ENCODE measurements at regions not wholly inside any gene's neighbourhood (a gene's known extent, or its start where the extent isn't known, plus 50 kb on each side); places are given as distances from the start of the nearest gene placed in this dataset.

DNA sequence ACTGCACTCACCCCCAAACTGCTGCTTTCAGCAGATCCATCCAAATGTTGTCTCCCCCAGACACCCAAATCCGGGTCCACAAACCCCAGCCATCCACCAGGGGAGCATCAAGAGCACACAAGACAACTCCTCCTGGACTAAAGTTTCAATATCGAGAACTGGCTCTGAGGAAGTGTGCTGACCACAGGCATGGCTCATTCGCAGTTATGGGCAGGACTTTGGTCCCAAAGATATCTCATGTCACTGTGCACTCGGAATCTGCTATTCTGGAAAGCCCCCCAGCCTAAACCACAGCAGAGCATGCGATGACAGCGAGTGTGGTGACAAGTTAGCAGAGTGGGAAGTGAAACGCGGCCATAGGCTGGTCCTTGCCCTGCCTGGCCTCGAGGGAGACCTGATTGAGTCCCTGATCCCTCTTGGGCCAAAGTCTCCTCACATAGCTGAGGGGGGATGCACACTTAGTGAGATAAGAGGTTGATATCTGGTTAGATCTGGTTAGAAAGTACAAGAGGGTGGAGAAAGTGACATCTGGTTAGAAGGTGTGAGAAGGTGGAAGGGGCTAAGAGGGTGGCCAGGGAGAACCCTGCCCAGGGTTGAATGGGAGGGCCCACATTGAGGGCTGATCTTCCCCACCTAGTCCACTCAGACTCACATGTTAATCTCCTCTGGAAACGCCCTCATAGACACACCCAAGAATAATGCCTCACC is 149.7 kb downstream of the MRPL14 start:
- H3K4me3 Mint-ChIP-seq = no peak overlapping the region
- no peaks in the 10 kb centered on the region for H3K36me3 Mint-ChIP-seq
- H3K27ac Mint-ChIP-seq = no peak overlapping the region
- H3K27me3 Mint-ChIP-seq = no peaks in the 10 kb centered on the region
- H3K4me1 Mint-ChIP-seq = no peaks in the 10 kb centered on the region
- H3K9me3 Mint-ChIP-seq = no peaks in the 10 kb centered on the region

GRCh38 chr6:43976706-43977403 is 150.4 kb downstream of the MRPL14 start:
- Mint-ChIP-seq H3K27ac (no peak overlapping the region), H3K27me3 (no peaks in the 10 kb centered on the region), H3K4me3 (no peak overlapping the region), H3K4me1 (no peaks in the 10 kb centered on the region), H3K36me3 (no peaks in the 10 kb centered on the region), H3K9me3 (no peaks in the 10 kb centered on the region)

- Mint-ChIP-seq H3K4me1 (no peaks in the 10 kb centered on the region), H3K9me3 (no peaks in the 10 kb centered on the region), H3K27me3 (no peaks in the 10 kb centered on the region), H3K27ac (no peak overlapping the region), H3K36me3 (no peaks in the 10 kb centered on the region), H3K4me3 (no peak overlapping the region)
These were observed 152.5 kb downstream of the MRPL14 start for GRCh38 chr6:43974643-43975230.

GRCh38 chr6:43973357-43973756 is 153.9 kb downstream of the MRPL14 start:
- H3K36me3 Mint-ChIP-seq = no peaks in the 10 kb centered on the region
- no peaks in the 10 kb centered on the region for H3K9me3 Mint-ChIP-seq
- no peaks in the 10 kb centered on the region for H3K27me3 Mint-ChIP-seq
- no peaks in the 10 kb centered on the region for H3K4me1 Mint-ChIP-seq
- H3K27ac Mint-ChIP-seq = no peak overlapping the region
- H3K4me3 Mint-ChIP-seq = no peak overlapping the region

DNA sequence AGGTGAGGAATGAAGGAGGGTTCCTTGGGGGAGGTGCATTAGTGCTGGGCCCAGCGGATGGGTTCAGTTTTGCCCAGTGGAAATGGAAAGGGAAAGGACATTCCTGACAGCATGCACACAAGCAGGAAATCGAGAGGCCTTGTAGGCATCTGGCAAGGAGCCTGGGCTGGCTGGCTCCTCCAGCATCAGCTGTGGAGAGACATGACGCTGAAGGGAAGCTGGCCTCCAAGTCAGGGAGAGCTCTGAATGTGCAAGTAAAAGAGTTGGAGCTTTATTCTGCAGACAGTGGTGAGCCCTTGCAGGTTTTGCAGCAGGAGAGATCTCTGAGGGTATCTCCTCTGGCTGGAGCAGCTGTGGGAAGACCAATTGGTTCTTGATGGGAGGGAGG is 154.3 kb downstream of the MRPL14 start:
- Mint-ChIP-seq H3K27me3 (no peaks in the 10 kb centered on the region), H3K9me3 (no peaks in the 10 kb centered on the region), H3K36me3 (no peaks in the 10 kb centered on the region), H3K4me1 (no peaks in the 10 kb centered on the region), H3K27ac (no peak overlapping the region), H3K4me3 (no peak overlapping the region)

GRCh38 chr6:43972179-43972912 is 154.9 kb downstream of the MRPL14 start:
- no peak overlapping the region for H3K27ac Mint-ChIP-seq
- no peak overlapping the region for H3K4me3 Mint-ChIP-seq
- H3K4me1 Mint-ChIP-seq = no peaks in the 10 kb centered on the region
- H3K36me3 Mint-ChIP-seq = no peaks in the 10 kb centered on the region
- H3K27me3 Mint-ChIP-seq = no peaks in the 10 kb centered on the region
- H3K9me3 Mint-ChIP-seq = no peaks in the 10 kb centered on the region

- no peak overlapping the region for H3K27ac Mint-ChIP-seq
- H3K4me3 Mint-ChIP-seq = no peak overlapping the region
- H3K27me3 Mint-ChIP-seq = no peaks in the 10 kb centered on the region
- no peaks in the 10 kb centered on the region for H3K36me3 Mint-ChIP-seq
- H3K4me1 Mint-ChIP-seq = no peaks in the 10 kb centered on the region
- H3K9me3 Mint-ChIP-seq = no peaks in the 10 kb centered on the region
These were observed 155.5 kb downstream of the MRPL14 start for GRCh38 chr6:43971776-43972126.

DNA sequence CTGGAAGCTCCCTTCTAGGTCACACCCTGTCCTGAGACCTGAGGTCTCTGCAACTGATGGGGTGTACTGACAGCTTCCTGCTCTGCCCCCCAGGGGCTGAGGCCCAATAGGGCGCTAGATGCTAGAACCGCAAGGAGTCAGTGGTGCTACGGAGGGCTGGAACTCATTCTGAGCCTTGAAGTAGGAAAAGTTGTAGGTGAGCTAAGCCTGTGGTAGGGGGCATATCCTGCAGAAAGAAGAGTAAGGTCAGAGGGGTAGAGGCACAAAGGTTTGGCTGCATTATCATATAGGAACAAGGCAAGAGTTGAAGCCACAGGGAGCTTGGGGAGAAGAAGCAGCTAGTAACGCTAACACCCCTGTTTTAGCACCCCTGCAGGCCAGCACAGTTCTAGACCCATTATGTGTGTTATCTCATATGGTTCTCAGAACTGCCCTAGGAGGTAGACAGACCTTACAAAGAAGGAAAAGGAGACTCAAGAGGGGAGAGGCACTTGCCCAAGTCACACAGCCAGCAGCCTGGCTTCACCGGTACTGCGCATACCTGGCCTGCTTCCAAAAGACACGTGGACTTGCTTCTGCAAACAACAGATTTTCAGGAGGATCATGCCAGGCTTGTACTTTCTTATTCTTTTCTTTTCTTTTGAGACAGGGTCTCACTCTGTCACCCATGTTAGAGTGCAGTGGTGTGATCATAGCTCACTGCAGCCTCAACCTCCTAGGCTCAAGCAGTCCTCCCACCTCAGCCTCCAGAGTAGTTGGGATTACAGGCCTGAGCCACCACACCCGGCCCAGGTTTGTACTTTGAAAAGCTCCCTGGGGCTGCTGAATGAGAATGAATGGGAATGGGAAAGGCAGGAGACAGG is 156.1 kb downstream of the MRPL14 start:
- H3K9me3 Mint-ChIP-seq = no peaks in the 10 kb centered on the region
- H3K36me3 Mint-ChIP-seq = no peaks in the 10 kb centered on the region
- H3K27me3 Mint-ChIP-seq = peaks cover 4% of the 10 kb centered on the region
- no peak overlapping the region for H3K27ac Mint-ChIP-seq
- no peaks in the 10 kb centered on the region for H3K4me1 Mint-ChIP-seq
- no peak overlapping the region for H3K4me3 Mint-ChIP-seq

DNA sequence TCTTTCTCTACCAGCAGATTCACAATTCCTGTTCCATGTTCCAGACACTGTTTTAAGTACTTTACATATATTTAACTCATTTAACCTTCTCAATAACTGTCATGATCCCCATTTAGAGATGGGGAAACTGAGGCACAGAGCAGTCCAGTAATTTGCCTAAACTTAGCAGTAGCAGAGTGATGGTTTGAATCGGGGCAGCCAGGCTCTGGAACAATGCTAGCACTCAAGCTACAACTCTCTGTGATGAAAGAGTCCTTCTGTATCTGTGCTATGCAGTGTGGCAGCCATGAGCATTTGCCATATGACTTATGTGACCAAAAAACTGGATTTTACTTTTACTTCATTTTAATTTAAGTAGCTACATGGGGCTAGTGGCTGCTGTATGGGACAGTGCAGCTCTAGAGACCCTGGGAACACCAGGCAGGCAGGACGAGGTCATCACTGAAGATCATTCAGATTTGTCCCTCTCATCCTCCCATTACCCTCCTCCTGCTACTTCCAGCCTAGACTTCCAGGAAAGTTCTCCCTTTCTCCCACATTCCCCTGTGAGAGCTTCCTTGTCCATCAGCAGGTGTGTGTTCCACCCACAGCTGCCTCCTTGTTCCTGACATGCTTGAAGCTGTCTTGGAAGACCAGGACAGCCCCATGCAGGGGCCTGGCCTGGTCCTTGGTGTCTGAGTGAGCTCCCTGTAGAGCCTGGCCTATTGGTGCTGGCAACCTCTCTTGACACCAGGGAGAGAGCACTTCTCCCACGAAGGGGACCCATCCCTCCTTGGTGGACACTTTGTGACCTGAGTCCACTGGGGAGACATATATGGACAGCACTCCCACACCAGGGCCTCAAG is 157.0 kb downstream of the MRPL14 start:
- no peak overlapping the region for H3K27ac Mint-ChIP-seq
- peaks cover 5% of the 10 kb centered on the region for H3K27me3 Mint-ChIP-seq
- no peak overlapping the region for H3K4me3 Mint-ChIP-seq
- H3K36me3 Mint-ChIP-seq = no peaks in the 10 kb centered on the region
- H3K9me3 Mint-ChIP-seq = no peaks in the 10 kb centered on the region
- no peaks in the 10 kb centered on the region for H3K4me1 Mint-ChIP-seq

DNA sequence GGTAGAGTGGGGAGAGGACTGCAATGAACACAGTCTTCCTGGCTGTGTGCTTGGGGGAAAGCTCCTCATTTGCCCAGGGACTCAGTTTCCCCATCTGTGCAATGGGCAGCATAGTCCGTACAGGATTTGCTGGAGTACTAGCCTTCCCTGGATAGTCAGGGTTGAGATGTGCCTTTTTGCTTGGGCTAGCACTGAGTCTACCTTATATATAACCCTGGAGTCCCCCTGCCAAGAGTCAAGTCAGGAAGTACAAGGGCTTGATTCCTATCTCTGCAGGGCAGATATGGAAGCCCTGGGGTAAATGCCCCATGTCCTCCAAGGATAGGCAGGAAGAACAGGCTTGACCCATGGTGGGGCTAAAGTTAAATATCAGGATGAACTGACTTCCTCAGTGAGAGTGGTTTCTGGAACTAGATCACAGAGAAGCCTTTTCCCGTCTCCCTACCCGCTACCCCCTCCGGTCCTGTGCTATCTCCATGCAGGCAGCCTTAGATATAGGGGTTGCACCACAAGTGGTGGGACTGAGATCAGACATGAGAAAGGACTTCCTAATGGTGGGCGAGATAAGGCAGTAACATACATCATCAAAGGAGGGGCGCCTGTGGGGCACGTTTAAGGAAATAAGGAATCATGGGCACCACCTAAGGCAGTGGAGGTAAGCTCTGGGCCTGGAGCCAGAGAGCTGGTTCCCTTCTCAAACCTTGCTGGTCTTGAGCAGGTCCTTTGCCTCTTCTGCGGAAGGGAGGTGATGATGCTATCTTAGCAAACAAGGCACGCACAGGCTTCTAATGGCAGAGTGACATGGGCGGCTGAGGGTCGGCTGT is 157.9 kb downstream of the MRPL14 start:
- Mint-ChIP-seq H3K4me1 (no peaks in the 10 kb centered on the region), H3K9me3 (no peaks in the 10 kb centered on the region), H3K27ac (no peak overlapping the region), H3K4me3 (no peak overlapping the region), H3K27me3 (peaks cover 5% of the 10 kb centered on the region), H3K36me3 (no peaks in the 10 kb centered on the region)

DNA sequence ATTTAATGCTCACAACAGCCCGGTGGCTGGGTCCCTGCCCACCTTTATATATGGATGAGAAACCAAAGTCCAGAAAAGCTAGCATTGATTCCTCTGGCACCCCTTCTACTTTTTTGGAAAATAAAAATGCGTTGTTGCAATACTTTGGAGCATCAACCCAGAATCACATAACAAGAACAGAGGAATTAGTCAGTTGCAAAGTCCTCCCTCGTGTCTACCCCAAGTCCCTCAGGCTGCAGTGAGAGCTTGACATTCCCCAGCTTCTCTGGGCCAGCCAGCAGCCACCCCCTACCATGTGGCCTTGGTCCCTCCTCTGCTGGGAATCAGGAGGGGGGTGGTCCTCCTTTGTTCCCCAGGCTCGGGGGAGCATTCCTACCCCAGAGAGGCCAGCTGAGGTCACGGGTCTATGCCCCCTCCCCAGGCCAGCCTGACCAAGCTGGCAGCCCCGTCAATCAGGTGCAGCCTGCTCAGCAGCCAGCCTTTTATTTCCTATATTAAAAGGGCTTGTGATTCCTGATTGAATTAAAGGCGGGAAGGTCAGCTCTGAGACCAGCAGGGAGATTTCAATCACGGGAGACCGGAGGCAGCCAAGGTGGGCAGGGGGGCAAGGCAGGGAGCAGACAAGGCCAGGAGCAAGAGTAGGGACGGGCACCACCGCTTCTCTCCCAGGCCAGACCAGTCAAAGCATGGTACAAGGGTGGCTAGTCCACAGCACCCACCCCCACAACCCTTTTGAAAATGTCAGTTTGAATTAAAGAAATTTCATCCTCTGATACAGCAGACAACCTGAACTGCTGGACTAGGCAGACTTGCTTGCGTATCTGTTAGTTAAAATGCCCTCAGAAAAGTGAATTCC is 158.9 kb downstream of the MRPL14 start:
- H3K4me3 Mint-ChIP-seq = no peak overlapping the region
- no peaks in the 10 kb centered on the region for H3K36me3 Mint-ChIP-seq
- H3K4me1 Mint-ChIP-seq = no peaks in the 10 kb centered on the region
- no peaks in the 10 kb centered on the region for H3K9me3 Mint-ChIP-seq
- no peak overlapping the region for H3K27ac Mint-ChIP-seq
- peaks cover 5% of the 10 kb centered on the region for H3K27me3 Mint-ChIP-seq

- Mint-ChIP-seq H3K4me3 (no peak overlapping the region), H3K4me1 (no peaks in the 10 kb centered on the region), H3K27me3 (peaks cover 5% of the 10 kb centered on the region), H3K27ac (no peak overlapping the region), H3K36me3 (no peaks in the 10 kb centered on the region), H3K9me3 (no peaks in the 10 kb centered on the region)
These were observed 159.5 kb downstream of the MRPL14 start for GRCh38 chr6:43967719-43968091.

Measured in activated naive CD4-positive, alpha-beta T cell treated with anti-CD3 and anti-CD28 coated beads, Interleukin-2, amount 50 U/mL, for 24 hours (primary cell).